GM10248 (cell line): ENCODE measurements at regions not wholly inside any gene's neighbourhood (a gene's known extent, or its start where the extent isn't known, plus 50 kb on each side); places are given as distances from the start of the nearest gene placed in this dataset.

Source experiments
- CTCF ChIA-PET: fragments of 300-600 bp; sonication (Branson Sonifier 250); formaldehyde crosslinking; extraction: SDS; loops from one replicate; lab custom pipeline; 2021; ENCODE audit warnings: antibody characterized with exemption; lab: Yijun Ruan, JAX
- POLR2A ChIA-PET: fragments of 350-650 bp; sonication (Branson Sonifier 250); formaldehyde crosslinking; extraction: SDS; loops from one replicate; lab custom pipeline; 2020; ENCODE audit warnings: antibody characterized with exemption; lab: Yijun Ruan, JAX
- DNase-seq: peaks from one replicate; pipeline ENCODE4 v3.0.0; 2012; ENCODE audit errors: extremely low spot score
- CTCF ChIP-seq: IDR thresholded peaks from 2 replicates; pipeline ENCODE4 v1.5.1; 2012; ENCODE audit warnings: mild to moderate bottlenecking, low read depth; ENCODE audit errors: extremely low read depth, missing control alignments, control extremely low read depth

- TF ChIP-seq CTCF: no peak
- CTCF ChIA-PET: no interaction called here
- DNase-seq: no peak
- POLR2A ChIA-PET: no interaction called here
These were observed 60.2 kb upstream of the RPS6KA2 start for GRCh38 chr6:166687070-166687878.

- DNase-seq: no peak
- ChIA-PET POLR2A (no interaction called here), CTCF (no interaction called here)
- TF ChIP-seq CTCF: no peak
These were observed 59.3 kb upstream of the RPS6KA2 start for GRCh38 chr6:166686317-166686716.

- TF ChIP-seq CTCF: no peak
- POLR2A ChIA-PET: no interaction called here
- CTCF ChIA-PET: interaction anchor here (1.6 kb wide), 1 partner anchor 11 kb away, joined by 4 read pairs; no protein-coding TSS in a partner anchor
- DNase-seq: no peak
These were observed 57.8 kb upstream of the RPS6KA2 start for GRCh38 chr6:166684866-166685265.

GRCh38 chr6:166684170-166684569 is 57.1 kb upstream of the RPS6KA2 start:
- ChIA-PET CTCF (interaction anchor here (1.6 kb wide), 1 partner anchor 12 kb away, joined by 4 read pairs; no protein-coding TSS in a partner anchor), POLR2A (no interaction called here)
- no peak for TF ChIP-seq CTCF
- no peak for DNase-seq

GRCh38 chr6:166683477-166683876 is 56.4 kb upstream of the RPS6KA2 start:
- ChIA-PET CTCF (no interaction called here), POLR2A (no interaction called here)
- DNase-seq: no peak
- TF ChIP-seq CTCF: no peak

- no peak for TF ChIP-seq CTCF
- no peak for DNase-seq
- CTCF ChIA-PET: no interaction called here
- POLR2A ChIA-PET: no interaction called here
These were observed 52.5 kb upstream of the RPS6KA2 start for GRCh38 chr6:166679566-166679965.

- POLR2A ChIA-PET: no interaction called here
- DNase-seq: no peak
- CTCF ChIA-PET: interaction anchor here (0.9 to 1.5 kb wide), 2 partner anchors 12 to 39 kb away, joined by 3 read pairs; no protein-coding TSS in a partner anchor
- TF ChIP-seq CTCF: no peak
These were observed 51.4 kb upstream of the RPS6KA2 start for GRCh38 chr6:166678426-166678825.
